ENCODE measurements at regions not wholly inside any gene's neighbourhood (a gene's known extent, or its start where the extent isn't known, plus 50 kb on each side); places are given as distances from the start of the nearest gene placed in this dataset.
"Not testable (repeated sequence)": the region's sequence is repeated elsewhere in the genome, so short reads cannot be mapped to it uniquely, and the experiment has no call there.

GRCh38 chr5:100249211-100249883 is 285.8 kb upstream of the FAM174A start:
- DNase-seq (ENCODE audit: low read depth) = no peak

GRCh38 chr5:100232736-100233135 is 302.4 kb upstream of the FAM174A start:
- no peak for DNase-seq (ENCODE audit: low read depth)

GRCh38 chr5:100188778-100189177 is 346.4 kb upstream of the FAM174A start:
- DNase-seq (ENCODE audit: low read depth) = no peak

GRCh38 chr5:100188339-100188738 is 346.8 kb upstream of the FAM174A start:
- no peak for DNase-seq (ENCODE audit: low read depth)

GRCh38 chr5:100186181-100186580 is 349.0 kb upstream of the FAM174A start:
- no peak for DNase-seq (ENCODE audit: low read depth)

- DNase-seq (ENCODE audit: low read depth) = no peak
These were observed 352.8 kb upstream of the FAM174A start for GRCh38 chr5:100182402-100182801.

- no peak for DNase-seq (ENCODE audit: low read depth)
These were observed 359.8 kb upstream of the FAM174A start for GRCh38 chr5:100175346-100175745.

GRCh38 chr5:100165309-100165708 is 369.9 kb upstream of the FAM174A start:
- no peak for DNase-seq (ENCODE audit: low read depth)

GRCh38 chr5:100161868-100162267 is 373.3 kb upstream of the FAM174A start:
- DNase-seq (ENCODE audit: low read depth) = no peak

GRCh38 chr5:100157066-100157465 is 378.1 kb upstream of the FAM174A start:
- no peak for DNase-seq (ENCODE audit: low read depth)

- no peak for DNase-seq (ENCODE audit: low read depth)
These were observed 386.9 kb upstream of the FAM174A start for GRCh38 chr5:100148239-100148638.

- DNase-seq (ENCODE audit: low read depth) = no peak
These were observed 392.6 kb upstream of the FAM174A start for GRCh38 chr5:100142607-100143006.

- DNase-seq (ENCODE audit: low read depth) = no peak
These were observed 404.0 kb upstream of the FAM174A start for GRCh38 chr5:100131161-100131560.

GRCh38 chr5:100130307-100130706 is 404.9 kb upstream of the FAM174A start:
- no peak for DNase-seq (ENCODE audit: low read depth)

GRCh38 chr5:100119903-100120302 is 415.3 kb upstream of the FAM174A start:
- DNase-seq (ENCODE audit: low read depth) = no peak

GRCh38 chr5:100110497-100110896 is 424.7 kb upstream of the FAM174A start:
- no peak for DNase-seq (ENCODE audit: low read depth)

- DNase-seq (ENCODE audit: low read depth) = no peak
These were observed 426.3 kb upstream of the FAM174A start for GRCh38 chr5:100108883-100109282.

GRCh38 chr5:100103592-100104119 is 431.5 kb upstream of the FAM174A start:
- not testable (repeated sequence) for DNase-seq (ENCODE audit: low read depth)

GRCh38 chr5:100101466-100101865 is 433.7 kb upstream of the FAM174A start:
- not testable (repeated sequence) for DNase-seq (ENCODE audit: low read depth)

GRCh38 chr5:100096328-100096727 is 438.8 kb upstream of the FAM174A start:
- DNase-seq (ENCODE audit: low read depth) = not testable (repeated sequence)

- DNase-seq (ENCODE audit: low read depth) = not testable (repeated sequence)
These were observed 454.5 kb upstream of the FAM174A start for GRCh38 chr5:100080703-100081102.

- not testable (repeated sequence) for DNase-seq (ENCODE audit: low read depth)
These were observed 456.0 kb upstream of the FAM174A start for GRCh38 chr5:100079163-100079562.

- not testable (repeated sequence) for DNase-seq (ENCODE audit: low read depth)
These were observed 469.2 kb upstream of the FAM174A start for GRCh38 chr5:100066020-100066419.

GRCh38 chr5:100043475-100043874 is 491.7 kb upstream of the FAM174A start:
- no peak for DNase-seq (ENCODE audit: low read depth)
